ENCODE measurements at regions not wholly inside any gene's neighbourhood (a gene's known extent, or its start where the extent isn't known, plus 50 kb on each side); places are given as distances from the start of the nearest gene placed in this dataset.
A peak's percentile ranks its signal among the peaks of the same experiment; 100 is the strongest.
"Not testable (repeated sequence)": the region's sequence is repeated elsewhere in the genome, so short reads cannot be mapped to it uniquely, and the experiment has no call there.

- DNase-seq = no peak
These were observed 50.4 kb upstream of the RAPH1 start for GRCh38 chr2:203585516-203585915.

GRCh38 chr2:203586206-203586605 lies 51.1 kb upstream of the RAPH1 start:
- DNase-seq = no peak

- no peak for DNase-seq
These were observed 51.6 kb upstream of the RAPH1 start for GRCh38 chr2:203586696-203587095.

- no peak for DNase-seq
These were observed 55.4 kb upstream of the RAPH1 start for GRCh38 chr2:203590496-203590895.

GRCh38 chr2:203591642-203592041 lies 56.5 kb upstream of the RAPH1 start:
- no peak for DNase-seq

- DNase-seq = no peak
These were observed 57.4 kb upstream of the RAPH1 start for GRCh38 chr2:203592470-203592869.

- no peak for DNase-seq
These were observed 59.4 kb upstream of the RAPH1 start for GRCh38 chr2:203594541-203594940.

- DNase-seq = peak; percentile 39
These were observed 61.1 kb upstream of the RAPH1 start for GRCh38 chr2:203596183-203596582.

GRCh38 chr2:203599509-203599908 lies 64.4 kb upstream of the RAPH1 start:
- no peak for DNase-seq

GRCh38 chr2:203600286-203600685 lies 65.2 kb upstream of the RAPH1 start:
- no peak for DNase-seq

GRCh38 chr2:203603456-203604389 lies 68.6 kb upstream of the RAPH1 start:
- DNase-seq = no peak

- no peak for DNase-seq
These were observed 70.2 kb upstream of the RAPH1 start for GRCh38 chr2:203605302-203605701.

- DNase-seq = no peak
These were observed 71.0 kb upstream of the RAPH1 start for GRCh38 chr2:203606051-203606450.

- DNase-seq = no peak
These were observed 75.5 kb upstream of the RAPH1 start for GRCh38 chr2:203610558-203610957.

- DNase-seq = no peak
These were observed 77.1 kb upstream of the RAPH1 start for GRCh38 chr2:203612246-203612645.

GRCh38 chr2:203619267-203619878 lies 84.3 kb upstream of the RAPH1 start:
- no peak for DNase-seq

- DNase-seq = no peak
These were observed 84.4 kb upstream of the CD28 start for GRCh38 chr2:203621981-203622515.

- no peak for DNase-seq
These were observed 83.3 kb upstream of the CD28 start for GRCh38 chr2:203623096-203623495.

- no peak for DNase-seq
These were observed 82.8 kb upstream of the CD28 start for GRCh38 chr2:203623661-203624060.

GRCh38 chr2:203625701-203626100 lies 80.7 kb upstream of the CD28 start:
- no peak for DNase-seq

GRCh38 chr2:203626247-203626646 lies 80.2 kb upstream of the CD28 start:
- DNase-seq = not testable (repeated sequence)

GRCh38 chr2:203626952-203627681 lies 79.3 kb upstream of the CD28 start:
- DNase-seq = no peak

- no peak for DNase-seq
These were observed 76.7 kb upstream of the CD28 start for GRCh38 chr2:203629699-203630098.

Data from NCI-H774 (cell line).